ENCODE measurements at regions not wholly inside any gene's neighbourhood (a gene's known extent, or its start where the extent isn't known, plus 50 kb on each side); places are given as distances from the start of the nearest gene placed in this dataset.

DNA sequence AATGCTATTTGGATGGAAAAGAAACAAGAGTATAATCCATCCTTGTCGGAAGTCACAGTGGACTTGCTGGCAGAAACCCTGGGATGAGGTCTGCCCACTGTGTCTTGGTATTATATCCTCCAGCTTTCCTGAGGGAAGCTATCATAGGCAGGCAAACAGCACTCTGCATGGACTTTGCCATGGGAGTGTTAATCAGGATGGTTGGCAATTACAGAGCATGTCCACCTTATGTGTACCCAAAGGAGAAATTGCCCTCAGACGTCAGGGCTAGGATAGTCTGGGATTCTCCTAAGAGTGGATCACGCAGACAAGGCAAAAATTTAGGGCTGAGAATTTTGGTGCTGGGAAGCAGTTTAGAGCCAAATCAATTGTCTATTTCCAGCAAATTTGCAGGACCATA lies 184.9 kb upstream of the ESRRG start:
- DNase-seq: no peak

DNA sequence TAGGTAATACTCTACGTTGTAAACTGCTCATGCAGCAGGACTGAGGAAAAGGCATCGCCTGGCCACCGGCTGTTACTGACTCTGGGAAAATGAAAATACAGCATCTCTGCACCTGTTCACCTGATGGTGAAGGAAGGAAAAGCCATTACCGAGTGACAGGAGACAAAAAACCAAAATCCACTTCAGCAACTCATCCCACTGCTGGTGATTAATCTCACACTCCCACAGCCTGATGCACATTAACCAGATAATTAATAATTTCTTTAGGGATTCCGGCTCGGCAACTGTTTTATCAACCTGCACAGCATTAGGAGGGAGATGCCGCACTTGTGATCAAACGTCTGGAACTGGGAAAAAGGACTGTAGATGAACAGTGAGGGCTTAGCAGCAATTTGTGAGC lies 183.9 kb upstream of the ESRRG start:
- DNase-seq: no peak

DNA sequence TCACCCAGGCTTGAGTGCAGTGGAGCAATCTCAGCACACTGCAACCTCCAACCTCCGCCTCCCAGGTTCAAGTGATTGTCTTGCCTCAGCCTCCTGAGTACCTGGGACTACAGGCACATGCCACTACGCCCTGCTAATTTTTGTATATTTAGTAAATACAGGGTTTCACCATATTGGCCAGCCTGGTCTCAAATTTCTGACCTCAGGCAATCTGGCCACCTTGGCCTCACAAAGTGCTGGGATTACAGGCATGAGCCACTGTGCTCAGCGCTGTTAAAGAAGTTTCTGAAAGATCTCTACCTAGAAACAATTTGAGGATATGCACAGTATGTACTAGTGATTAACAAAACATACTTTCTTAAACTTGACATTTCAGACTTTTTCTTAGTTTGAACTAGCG lies 182.6 kb upstream of the ESRRG start:
- DNase-seq: no peak

DNA sequence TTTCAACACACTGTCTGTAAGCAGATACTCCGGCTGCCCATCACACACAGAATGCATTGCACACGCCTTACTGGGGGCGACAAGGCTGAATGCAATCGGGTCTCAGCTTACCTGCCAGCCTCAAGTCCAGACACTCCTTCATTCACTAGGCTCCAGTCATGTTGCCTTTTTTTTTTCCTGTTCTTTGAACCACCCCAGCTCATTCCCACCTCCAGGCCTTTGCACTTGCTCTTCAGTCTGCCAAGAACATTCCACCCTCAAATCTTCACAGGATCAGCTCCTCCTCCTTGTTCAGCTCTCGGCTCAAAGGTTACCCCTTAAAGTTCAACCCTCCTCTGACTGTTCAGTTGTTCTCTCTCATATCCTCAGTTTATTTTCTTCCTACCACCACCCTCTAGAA lies 181.9 kb upstream of the ESRRG start:
- no peak for DNase-seq

DNA sequence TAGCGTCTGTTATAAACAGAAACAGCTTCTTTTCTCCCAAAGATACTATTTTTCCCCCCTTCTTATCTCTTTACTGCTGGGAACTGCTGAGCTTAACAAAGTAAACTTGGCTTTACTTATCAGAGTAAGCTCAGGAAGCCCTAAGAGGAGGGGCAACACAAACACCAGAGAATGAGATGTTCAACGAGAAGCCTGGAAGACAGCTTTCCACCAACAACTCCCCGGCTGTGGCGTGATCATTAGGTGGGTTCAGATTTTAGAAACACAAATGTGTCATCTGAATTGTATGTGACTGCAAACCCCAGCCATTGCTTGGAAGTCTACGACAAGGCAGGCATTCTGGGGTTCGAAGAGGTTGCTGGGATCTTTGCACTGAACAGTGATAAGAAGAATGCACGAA lies 181.2 kb upstream of the ESRRG start:
- no peak for DNase-seq

DNA sequence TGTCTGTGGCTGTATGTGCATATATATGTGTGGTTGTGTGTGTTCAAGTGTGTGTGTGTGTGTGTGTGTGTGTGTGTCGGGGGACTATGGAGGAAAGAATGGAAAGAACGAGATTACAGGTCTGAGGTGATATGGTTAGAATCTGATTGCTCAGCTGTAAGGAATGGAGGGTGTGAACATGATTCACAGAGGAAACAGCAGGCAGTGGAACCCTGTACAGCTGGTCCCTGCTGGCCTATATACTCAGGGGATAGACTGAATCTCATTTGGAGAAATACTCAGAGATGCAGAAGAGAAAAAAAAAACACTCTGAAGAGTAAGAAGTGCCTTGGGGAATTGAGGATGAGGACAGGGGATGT lies 180.1 kb upstream of the ESRRG start:
- DNase-seq: no peak

DNA sequence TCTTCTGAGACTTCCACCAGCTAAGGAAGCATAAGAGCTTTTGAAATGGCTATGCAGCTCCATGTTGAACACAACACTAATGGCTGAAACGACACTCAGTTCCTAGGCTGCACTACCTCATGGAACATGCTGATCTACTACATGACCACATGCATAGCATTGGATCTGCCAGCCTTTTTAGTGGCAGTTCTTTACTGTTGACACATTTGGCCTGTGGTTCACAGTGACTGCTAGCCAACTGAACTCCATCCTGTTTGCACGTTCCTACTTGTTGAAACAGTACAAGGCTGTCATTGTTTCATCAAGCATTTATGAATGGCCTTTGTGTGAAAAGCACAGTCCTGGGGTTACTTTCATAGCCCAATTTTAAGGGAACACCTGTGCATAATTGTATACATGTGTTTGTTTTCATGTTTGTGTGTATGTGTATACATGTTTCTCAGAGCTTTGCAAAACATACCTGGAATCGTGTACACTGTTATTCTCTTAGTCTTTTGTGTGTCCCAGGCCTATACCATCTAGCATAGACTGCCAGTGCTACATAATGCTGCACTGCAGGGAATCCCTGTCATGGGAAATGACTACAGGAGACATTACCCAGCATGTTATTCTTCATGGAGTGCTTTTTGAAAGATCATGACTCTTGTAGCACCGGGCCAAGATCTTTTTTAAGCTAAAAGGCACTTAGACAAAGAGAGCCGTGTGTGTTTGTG lies 179.6 kb upstream of the ESRRG start:
- DNase-seq: no peak

DNA sequence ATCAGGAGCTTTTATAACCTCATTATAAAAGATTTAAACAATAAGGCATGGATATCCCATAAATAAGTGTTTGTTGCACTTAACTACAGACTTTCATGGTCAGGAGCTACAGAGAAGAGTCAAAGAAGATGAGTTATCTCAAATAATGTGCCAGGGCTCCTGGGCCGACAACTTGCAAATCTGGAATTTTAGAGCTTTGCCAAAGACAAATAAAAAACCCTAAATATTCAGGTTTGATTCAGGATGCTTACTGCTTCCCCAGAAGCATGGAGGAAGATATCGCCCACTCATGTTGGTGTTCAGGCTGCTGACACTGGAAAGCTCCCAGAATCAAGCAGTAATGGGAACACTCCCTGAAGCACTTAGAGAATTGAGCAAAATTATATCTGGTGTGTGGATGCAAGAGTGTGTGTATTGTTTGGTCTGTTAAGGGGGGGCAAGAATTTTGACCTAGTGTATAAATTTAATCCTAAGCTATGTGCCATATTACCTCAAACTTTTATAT lies 176.9 kb upstream of the ESRRG start:
- DNase-seq: no peak

DNA sequence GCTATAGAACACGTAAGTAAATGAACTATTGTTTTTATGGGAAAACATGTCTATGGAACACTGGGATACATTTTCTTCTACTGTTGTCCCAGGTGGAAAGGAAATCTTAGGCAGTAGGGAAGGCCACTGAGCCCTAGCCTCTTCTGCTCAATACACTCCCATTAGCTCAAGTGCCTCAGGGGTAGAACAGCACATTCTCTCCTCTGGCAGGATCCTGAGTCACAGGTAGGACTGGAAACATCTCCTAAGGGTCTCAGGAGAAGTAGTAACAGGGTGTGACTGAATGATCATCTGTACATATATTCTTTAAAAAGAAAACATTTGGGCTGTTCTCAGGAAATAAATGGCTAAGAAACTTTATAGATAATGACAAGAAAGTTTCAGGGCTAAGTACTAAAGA lies 175.6 kb upstream of the ESRRG start:
- DNase-seq: no peak

DNA sequence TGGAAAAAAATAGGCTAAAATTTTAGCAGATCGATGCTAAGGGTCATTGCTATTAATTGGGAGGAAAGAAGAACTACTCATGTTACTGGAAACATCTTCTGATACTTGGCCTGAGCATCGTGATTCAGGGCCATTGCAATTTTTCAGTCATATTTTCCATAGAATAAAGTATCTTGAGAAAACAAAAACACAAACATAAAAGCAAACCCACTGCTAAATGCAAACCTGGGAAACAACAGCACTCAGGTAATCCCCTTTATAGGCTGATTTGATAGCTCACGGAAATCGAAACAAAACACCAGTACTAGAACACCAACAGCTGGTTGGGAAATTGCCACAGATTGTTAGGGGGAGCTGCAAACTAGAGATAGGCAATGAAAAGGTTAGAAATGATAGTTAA lies 172.9 kb upstream of the ESRRG start:
- DNase-seq: no peak

DNA sequence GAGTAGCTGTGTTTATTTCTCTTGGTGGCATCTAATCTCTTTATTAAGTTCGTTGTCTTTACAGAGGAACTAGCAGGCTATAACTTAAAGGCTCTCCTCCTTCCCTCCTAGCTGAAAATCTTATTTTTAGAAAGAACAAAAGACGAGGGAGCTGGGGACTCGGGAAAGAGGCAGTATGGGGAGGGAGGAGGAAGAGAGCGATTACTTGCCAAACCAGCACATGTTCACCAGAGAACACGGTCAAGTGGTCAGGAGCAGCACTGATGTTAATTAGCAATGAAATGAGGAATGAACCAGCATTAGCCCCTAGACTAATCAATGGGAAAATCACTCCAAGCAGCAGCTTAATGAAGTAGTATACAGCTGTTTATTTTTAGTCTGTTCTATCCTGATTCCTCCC lies 171.3 kb upstream of the ESRRG start:
- DNase-seq: no peak

DNA sequence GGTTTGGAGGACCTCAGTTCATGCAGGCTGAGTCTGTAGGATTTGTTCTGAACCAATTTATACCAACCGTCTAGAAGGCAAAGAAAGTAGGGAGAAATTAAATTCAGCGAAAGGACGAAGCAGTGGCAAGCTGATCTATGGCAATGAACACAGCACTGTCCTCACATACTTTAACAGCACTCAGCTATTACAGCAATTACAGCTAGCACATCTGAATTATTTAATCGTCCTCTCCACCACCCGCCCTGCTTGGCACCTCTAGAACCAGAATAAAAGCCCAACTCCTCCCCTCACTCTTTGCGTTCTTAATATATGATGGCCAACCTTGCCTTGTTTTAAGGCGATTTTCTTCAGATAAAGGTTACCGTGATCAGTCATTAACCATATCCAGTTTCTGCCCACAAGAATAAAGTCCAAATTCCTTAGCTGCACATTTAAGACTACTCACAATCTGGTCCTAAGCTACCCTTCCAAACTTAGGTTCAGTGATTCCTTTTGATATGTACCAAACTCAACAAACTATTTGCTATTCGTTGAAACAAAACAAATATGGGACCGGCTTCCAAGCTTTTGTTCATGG lies 169.4 kb upstream of the ESRRG start:
- no peak for DNase-seq

DNA sequence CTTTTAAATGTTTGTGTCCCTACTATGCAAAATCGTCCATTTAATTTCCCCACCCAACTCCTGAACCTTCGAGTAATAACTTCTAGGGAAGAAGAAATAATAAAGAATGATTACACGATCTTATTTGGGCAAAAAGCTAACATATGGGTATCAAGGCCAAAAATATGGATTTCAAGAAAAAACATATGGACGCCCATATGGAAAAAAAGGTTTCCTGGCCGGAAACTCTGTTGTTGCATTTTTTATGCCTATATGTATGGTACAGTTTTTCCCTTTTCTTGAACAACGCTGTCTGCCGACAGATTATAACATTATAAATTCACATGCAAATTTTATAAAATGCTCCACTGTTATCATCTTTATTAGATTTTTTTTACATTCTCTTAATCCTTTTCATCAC lies 167.6 kb upstream of the ESRRG start:
- no peak for DNase-seq

DNA sequence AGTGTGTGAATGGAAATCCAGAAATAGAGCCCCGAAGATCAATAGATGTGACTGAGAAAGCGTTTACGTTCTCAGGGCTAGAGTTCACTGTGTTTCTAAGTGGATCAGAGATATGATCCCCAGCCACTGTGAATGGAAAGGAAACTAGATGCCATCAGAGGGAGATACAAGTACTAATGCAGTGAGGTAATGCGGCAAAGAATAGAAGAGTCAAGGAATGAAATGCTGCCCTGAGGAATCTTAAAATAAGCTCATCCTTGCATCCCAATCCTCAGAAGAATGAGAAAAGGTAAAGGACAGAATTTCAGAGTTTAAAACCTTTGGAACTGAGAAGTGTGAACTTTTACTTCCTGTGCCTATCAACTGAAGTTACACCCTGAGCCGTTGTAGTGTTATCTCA lies 165.5 kb upstream of the ESRRG start:
- DNase-seq: no peak

DNA sequence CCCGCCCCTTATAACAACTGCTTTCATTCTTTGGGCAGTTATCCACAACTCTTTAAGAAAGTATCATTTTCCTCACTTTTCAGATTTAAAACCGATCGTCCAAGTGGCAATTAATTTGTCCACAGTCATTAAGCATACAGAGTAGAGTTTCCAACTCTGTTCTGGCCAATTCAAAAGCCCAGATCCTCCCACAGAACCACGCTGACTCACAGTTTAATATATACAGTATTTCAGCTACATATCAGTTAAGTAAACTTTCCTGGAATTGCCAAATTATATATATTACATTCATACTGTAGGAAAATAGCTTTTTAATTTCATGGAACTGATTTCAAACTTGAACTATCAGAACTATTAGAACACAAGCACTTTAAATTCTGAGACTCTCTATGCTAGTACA lies 163.8 kb upstream of the ESRRG start:
- DNase-seq: no peak

DNA sequence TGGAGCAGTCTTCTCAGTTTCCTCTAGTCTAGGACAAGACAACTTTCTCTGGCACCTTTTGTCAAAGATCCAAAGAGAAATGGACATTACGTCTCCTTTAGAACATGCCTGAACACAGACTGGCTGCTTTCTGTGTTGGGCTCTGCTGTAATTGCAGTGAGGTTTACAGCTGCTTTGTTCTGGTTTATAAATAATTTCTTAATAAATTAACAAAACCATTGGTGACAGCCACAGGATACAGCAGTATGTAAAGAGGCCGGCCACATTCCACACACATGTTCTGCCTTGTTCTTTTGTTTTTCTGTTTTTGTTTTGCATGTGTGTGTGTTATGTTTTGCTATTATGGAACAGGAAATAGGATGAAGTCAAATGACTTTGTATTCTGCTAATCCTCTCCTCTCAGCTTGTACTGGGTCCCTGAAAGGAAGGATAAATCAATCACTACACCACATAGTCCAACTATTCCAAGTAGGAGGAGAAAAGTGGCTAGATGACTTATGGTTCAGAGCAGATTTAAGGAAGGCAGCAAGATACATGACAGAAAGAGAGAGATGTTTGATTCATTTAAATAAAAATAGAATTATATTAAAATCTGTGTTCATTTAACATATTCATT lies 161.5 kb upstream of the ESRRG start:
- no peak for DNase-seq

DNA sequence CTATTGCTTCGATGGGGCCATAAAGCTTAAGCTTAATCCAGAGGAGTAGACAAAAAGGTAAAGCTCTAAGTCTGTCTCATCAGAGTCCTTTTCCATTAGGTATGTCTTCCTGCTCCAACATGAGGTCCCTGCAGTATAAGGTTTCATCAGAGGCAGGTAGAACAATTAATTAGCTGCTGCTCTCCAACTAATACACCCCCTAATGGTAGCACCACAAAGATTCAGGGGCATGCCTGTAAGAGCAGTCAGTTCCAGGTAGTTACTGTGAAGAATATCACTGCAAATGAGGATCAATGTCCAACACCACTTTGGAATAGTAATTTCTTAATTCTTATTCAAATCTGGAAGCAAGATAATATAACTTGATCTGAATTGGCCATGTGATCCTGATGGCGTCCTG lies 160.3 kb upstream of the ESRRG start:
- DNase-seq: no peak

DNA sequence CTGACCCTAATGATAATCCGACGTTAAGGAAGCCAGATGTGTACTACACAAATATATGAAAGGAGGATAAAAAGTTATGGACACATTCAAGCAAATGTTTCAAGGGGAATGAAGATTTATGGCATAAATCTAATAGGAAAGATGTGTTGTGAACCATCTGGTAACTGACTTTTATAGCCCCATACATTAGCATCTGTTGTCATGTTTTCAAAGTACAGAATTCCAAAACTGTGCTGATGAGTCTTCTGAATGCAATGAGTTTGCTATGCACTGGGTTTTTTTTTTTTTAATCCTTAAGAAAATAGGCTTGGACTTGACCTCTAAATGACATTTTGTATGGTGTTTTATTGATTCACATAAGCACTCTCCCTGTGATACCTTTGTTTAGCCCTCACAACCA lies 158.5 kb upstream of the ESRRG start:
- no peak for DNase-seq

DNA sequence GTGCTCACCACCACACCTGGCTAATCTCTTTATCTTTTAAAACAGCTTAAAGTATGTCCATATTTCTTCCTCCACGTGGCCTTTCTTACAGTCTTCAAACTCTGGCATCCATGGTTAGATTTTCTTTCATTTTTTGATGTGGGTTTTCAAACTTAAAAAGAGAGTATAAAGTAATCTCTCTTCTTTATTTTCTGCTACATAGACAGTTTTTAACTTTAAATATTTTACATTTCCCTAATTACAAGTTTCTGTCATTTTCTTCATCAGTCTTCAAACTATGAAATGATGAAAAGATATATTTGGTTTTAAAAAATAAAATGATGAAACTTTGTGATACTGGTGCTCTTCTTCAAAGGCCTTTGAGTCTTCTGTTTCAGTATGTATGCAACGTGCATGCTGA lies 143.5 kb upstream of the ESRRG start:
- DNase-seq: no peak

DNA sequence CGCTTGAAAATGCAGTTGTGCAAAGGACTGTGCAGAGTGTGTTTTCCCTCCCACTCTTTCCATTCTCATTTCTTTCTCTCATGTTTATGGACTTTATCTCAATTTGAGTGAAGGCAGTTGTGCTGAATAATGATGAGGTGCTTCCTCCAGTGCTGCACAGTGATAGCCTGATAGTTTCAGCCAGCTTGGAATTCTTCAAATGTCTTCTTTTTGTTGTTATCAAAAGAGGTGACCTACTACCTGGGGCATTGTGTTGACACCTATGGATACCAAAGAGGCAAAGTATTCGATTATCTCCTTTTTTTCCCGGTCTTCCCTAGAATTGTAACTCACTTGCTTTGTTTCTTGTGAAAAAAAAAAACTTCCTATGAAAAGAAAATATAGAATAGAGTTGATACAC lies 132.6 kb upstream of the ESRRG start:
- no peak for DNase-seq

DNA sequence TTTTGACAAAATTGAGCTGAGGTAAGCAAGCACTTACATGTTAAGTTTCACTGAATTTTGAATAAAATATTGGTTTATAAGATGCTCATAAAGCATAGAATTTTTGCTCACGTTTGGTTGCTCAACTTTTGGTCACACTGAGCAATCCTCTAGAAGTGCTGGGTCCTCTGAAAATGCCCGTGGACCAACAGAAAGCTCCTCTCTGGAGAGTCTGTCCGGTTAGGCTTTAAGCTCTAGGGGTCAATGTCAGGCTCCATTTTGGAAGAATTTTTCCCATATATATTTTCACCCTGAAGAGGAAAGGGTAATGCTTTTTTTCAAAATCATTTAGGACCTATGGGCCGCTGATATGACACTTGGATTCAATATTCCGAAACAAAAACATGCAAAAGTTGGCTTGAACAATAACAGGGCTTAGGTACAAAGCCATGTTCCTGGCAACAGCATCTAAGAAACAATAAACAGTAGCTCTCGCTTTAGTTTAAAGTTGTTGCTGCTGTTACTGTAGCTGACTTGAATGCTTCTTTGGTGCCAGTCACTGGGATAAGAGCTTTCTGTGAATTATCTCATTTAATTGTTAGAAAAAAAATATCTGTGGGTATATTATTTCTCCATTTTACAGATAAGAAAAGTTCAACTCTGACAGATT lies 131.7 kb upstream of the ESRRG start:
- DNase-seq: no peak

DNA sequence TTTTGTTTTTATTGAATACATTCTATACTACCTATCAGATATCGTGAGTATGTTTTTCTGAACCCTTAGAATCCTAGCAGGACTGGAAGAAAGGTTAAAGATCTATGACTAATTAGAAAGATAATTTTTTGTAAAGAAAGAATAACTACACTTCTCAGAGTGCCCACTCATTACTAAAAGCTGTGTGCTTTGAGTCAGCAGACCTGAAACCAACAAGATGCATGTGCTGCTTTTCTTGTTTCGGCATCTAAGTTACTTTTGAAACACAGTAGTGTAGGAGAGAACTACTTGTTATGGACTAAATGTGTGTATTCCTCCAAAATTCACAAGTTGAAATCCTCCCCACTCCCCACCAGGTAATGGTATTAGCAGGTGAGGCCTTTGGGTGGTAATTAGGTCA lies 127.8 kb upstream of the ESRRG start:
- no peak for DNase-seq

DNA sequence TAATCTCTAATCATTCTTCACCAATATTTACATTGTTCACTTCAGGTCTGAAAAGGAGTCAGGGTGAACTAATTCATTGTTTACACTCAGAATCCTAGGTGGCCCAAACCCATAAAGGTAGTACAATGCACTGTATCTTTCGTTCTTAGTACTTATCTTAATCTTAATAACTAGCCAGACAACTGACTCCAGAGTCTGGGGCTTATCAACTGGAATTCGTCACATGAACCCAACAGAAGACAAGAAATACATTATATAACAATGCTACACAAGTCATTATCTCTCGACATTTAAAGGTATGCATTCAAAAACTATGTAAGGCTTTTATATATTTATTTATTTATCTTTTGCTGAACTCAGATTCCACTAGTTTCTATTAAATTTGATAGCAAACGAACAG lies 125.9 kb upstream of the ESRRG start:
- no peak for DNase-seq

DNA sequence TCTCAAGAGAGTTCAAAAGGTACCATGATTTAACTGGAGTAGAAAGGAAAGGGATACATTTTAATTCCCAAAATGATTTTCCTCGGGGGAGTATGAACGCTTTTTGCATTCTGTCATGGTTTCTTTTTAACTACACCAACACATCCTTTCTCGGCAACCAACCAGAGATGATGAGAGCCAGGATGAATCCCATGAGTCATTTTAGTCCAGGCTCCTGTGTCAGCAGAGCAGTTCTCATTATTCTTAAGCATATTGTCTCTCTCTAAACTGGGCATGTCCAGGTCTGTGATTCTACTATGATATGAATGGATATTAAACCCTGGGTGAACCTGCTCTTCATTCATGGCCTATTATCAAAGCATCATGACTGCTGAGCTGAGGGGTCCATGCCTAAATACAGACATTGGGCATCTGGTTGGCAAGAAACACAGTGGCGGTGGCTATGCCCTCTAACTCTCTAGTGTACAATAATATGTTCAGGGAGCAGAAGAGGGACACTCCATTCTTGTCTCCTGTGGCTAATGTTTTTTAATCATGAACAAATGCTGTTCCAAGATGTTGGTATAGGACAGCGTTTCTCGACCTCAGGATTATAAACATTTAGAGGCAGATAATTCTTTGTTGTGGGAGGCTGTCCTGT lies 124.3 kb upstream of the ESRRG start:
- no peak for DNase-seq
